HepG2 (cell line): ENCODE measurements at regions not wholly inside any gene's neighbourhood (a gene's known extent, or its start where the extent isn't known, plus 50 kb on each side); places are given as distances from the start of the nearest gene placed in this dataset.

Source experiments
- ATAC-seq: fragments of 200-7000 bp; cut with Tn5 transposase; 3 replicates; pipeline ENCODE4 v1.9.1; 2020; ENCODE audit warnings: mild to moderate bottlenecking, moderate library complexity
- BruUV-seq: library from RNA; stranded (reverse); fragments of 400-500 nt; replicated peaks from 2 replicates; lab custom pipeline; 2021; lab: Mats Ljungman, UMichigan
- CTCF ChIA-PET: fragments of 300-600 bp; formaldehyde crosslinking; extraction: SDS; loops from one replicate; lab custom pipeline; 2021; ENCODE audit warnings: low total read pairs, inconsistent platforms, low intra/inter-chr PET ratio; lab: Yijun Ruan, JAX
- POLR2A ChIA-PET: fragments of 350-600 bp; sonication (Branson Sonifier 250); formaldehyde crosslinking; loops from one replicate; lab custom pipeline; 2020; ENCODE audit warnings: antibody characterized with exemption, inconsistent platforms; lab: Yijun Ruan, JAX
- DNase-seq: peaks from one replicate; pipeline ENCODE4 v3.0.0-alpha.2; 2015; ENCODE audit warnings: low spot score
- FAIRE-seq: peaks from 3 replicates; lab custom pipeline; 2011; peaks lifted over from hg19 to GRCh38; lab: Jason Lieb, UNC
- H2AFZ ChIP-seq: one replicate; pipeline ENCODE4 v1.6.1; 2011; ENCODE audit warnings: low read length, inconsistent platforms
- H3K27ac ChIP-seq: fragments of 300-600 bp; 3 replicates; pipeline ENCODE4 v1.8.0; 2011; ENCODE audit warnings: mixed run types, mild to moderate bottlenecking, mixed read lengths, low read length, inconsistent platforms; ENCODE audit not compliant: insufficient read depth; ENCODE audit errors: extremely low read length
- H3K27me3 ChIP-seq, 2 experiments: fragments of 200-600 bp in 1 of 2; 2 replicates in 1 of 2; 3 replicates in 1 of 2; pipeline versions ENCODE4 v1.6.0 to v1.8.0; 2011; ENCODE audit warnings: low read length in 2 of 2, mild to moderate bottlenecking in 2 of 2, moderate library complexity in 2 of 2, inconsistent platforms in 1 of 2; ENCODE audit not compliant: insufficient read depth in 2 of 2, control insufficient read depth in 1 of 2
- H3K36me3 ChIP-seq, 2 experiments: fragments of 200-600 bp in 1 of 2; replicated peaks in 1 of 2; 2 replicates in 1 of 2; 3 replicates in 1 of 2; pipeline versions ENCODE4 v1.5.1 to v1.8.0; 2011; ENCODE audit warnings: low read length in 2 of 2, inconsistent platforms in 1 of 2; ENCODE audit not compliant: insufficient read depth in 2 of 2, control insufficient read depth in 1 of 2
- H3K4me1 ChIP-seq: 2 replicates; pipeline ENCODE4 v1.5.1; 2012; ENCODE audit warnings: low read length, inconsistent platforms; ENCODE audit not compliant: insufficient read depth
- H3K4me2 ChIP-seq: 2 replicates; pipeline ENCODE4 v1.6.0; 2011; ENCODE audit warnings: low read depth, low read length, inconsistent platforms
- H3K4me3 ChIP-seq, 3 experiments: fragments of 200-600 bp in 1 of 3; sonication (generic), shearing (Covaris generic) in 1 of 3; replicated peaks in 1 of 3; 2 replicates each; pipeline ENCODE4 v1.5.1; 2011 to 2016; ENCODE audit warnings: low read length in 3 of 3, inconsistent platforms in 2 of 3, low read depth in 2 of 3, mild to moderate bottlenecking in 2 of 3, control low read depth in 1 of 3, mixed read lengths in 1 of 3; ENCODE audit not compliant: insufficient read depth in 1 of 3
- H3K79me2 ChIP-seq: one replicate; pipeline ENCODE4 v1.6.1; 2011; ENCODE audit warnings: low read length, inconsistent platforms; ENCODE audit not compliant: insufficient read depth
- H3K9ac ChIP-seq: 2 replicates; pipeline ENCODE4 v1.6.0; 2011; ENCODE audit warnings: mild to moderate bottlenecking, low read depth, low read length, inconsistent platforms; ENCODE audit not compliant: insufficient read depth
- H3K9me3 ChIP-seq: 2 replicates; pipeline ENCODE4 v1.5.1; 2012; ENCODE audit warnings: mild to moderate bottlenecking, low read length
- H4K20me1 ChIP-seq: 2 replicates; pipeline ENCODE4 v1.6.0; 2011; ENCODE audit warnings: inconsistent platforms, mild to moderate bottlenecking, low read length, moderate library complexity; ENCODE audit not compliant: insufficient read depth
- CBX5 ChIP-seq: sonication (generic); formaldehyde crosslinking; IDR thresholded peaks from 2 replicates; pipeline ENCODE4 v1.4.0; 2020; ENCODE audit warnings: missing genetic modification reagents, borderline replicate concordance
- HOXA9 ChIP-seq: sonication (generic); formaldehyde crosslinking; IDR thresholded peaks from 2 replicates; pipeline ENCODE4 v1.8.1; 2022; ENCODE audit warnings: missing genetic modification reagents, mild to moderate bottlenecking, moderate library complexity, borderline replicate concordance
- MIXL1 ChIP-seq: IDR thresholded peaks from 2 replicates; pipeline ENCODE4 v1.6.1; 2016
- NFYC ChIP-seq: IDR thresholded peaks from 2 replicates; pipeline ENCODE4 v1.6.1; 2016; ENCODE audit warnings: missing genetic modification reagents, missing compliant biosample characterization
- RELA ChIP-seq: sonication (generic); formaldehyde crosslinking; IDR thresholded peaks from 2 replicates; pipeline ENCODE4 v1.4.0; 2020; ENCODE audit warnings: missing genetic modification reagents
- SAFB2 ChIP-seq: sonication (generic); formaldehyde crosslinking; IDR thresholded peaks from 2 replicates; pipeline ENCODE4 v1.5.1; 2020; ENCODE audit warnings: missing genetic modification reagents, low read depth, mild to moderate bottlenecking, borderline replicate concordance
- TCF7L2 ChIP-seq: IDR thresholded peaks from 2 replicates; pipeline ENCODE4 v1.6.1; 2011; ENCODE audit warnings: mild to moderate bottlenecking, low read depth, low read length, moderate library complexity
- TP53 ChIP-seq: sonication (generic); formaldehyde crosslinking; conservative IDR thresholded peaks from 2 replicates; pipeline ENCODE4 v1.4.0; 2020; ENCODE audit warnings: missing genetic modification reagents
- ZBTB8A ChIP-seq: sonication (generic); formaldehyde crosslinking; IDR thresholded peaks from 2 replicates; pipeline ENCODE4 v1.4.0; 2020; ENCODE audit warnings: mild to moderate bottlenecking, low read depth, missing genetic modification reagents, borderline replicate concordance
- ZKSCAN5 ChIP-seq: sonication (generic); formaldehyde crosslinking; IDR thresholded peaks from 2 replicates; pipeline ENCODE4 v1.5.1; 2020; ENCODE audit warnings: mild to moderate bottlenecking, missing genetic modification reagents
- ZNF329 ChIP-seq: sonication (generic); formaldehyde crosslinking; IDR thresholded peaks from 2 replicates; pipeline ENCODE4 v1.9.0; 2021; ENCODE audit warnings: low read depth, mild to moderate bottlenecking, missing genetic modification reagents
- ZNF331 ChIP-seq: sonication (generic); formaldehyde crosslinking; IDR thresholded peaks from 2 replicates; pipeline ENCODE4 v1.4.0; 2020; ENCODE audit warnings: missing genetic modification reagents
- ZNF33A ChIP-seq: sonication (generic); formaldehyde crosslinking; IDR thresholded peaks from 2 replicates; pipeline ENCODE4 v1.5.1; 2020; ENCODE audit warnings: missing genetic modification reagents, mild to moderate bottlenecking, moderate library complexity, borderline replicate concordance
- ZNF549 ChIP-seq: sonication (generic); formaldehyde crosslinking; IDR thresholded peaks from 2 replicates; pipeline ENCODE4 v1.5.0; 2020; ENCODE audit warnings: missing genetic modification reagents
- ZNF703 ChIP-seq: sonication (generic); formaldehyde crosslinking; IDR thresholded peaks from 2 replicates; pipeline ENCODE4 v1.5.1; 2020; ENCODE audit warnings: missing genetic modification reagents, mild to moderate bottlenecking, moderate library complexity, borderline replicate concordance
- ZNF879 ChIP-seq: sonication (generic); formaldehyde crosslinking; IDR thresholded peaks from 2 replicates; pipeline ENCODE4 v1.8.1; 2023; ENCODE audit warnings: missing genetic modification reagents
- WGBS: methylation state at CpG from one replicate; pipeline ENCODE4 v1.1.6; 2017; ENCODE audit warnings: low lambda C conversion rate; 5-methylcytosine and 5-hydroxymethylcytosine counted together
- in situ Hi-C: cut with HindIII; loops from 2 replicates; pipeline ENCODE4 v1.10.0; 2017; ENCODE audit warnings: low pct_unique_long_range_greater_than_20kb; ENCODE audit not compliant: extremely low pct_ligation_motif_present
- intact Hi-C: fragments of 100-400 bp; cut with micrococcal nuclease; formaldehyde crosslinking; loops from one replicate; pipeline ENCODE4 v1.10.0; 2022; ENCODE audit not compliant: unreplicated experiment
- TF ChIP-seq, protein P1 (sequence below): sonication (generic); formaldehyde crosslinking; conservative IDR thresholded peaks from 2 replicates; pipeline ENCODE4 v1.5.0; 2020; ENCODE audit warnings: missing genetic modification reagents
- TF ChIP-seq, protein P2 (sequence below): fragments of 450-650 bp; IDR thresholded peaks from 2 replicates; pipeline ENCODE4 v1.6.1; 2016
- TF ChIP-seq, protein P3 (sequence below): sonication (generic); formaldehyde crosslinking; IDR thresholded peaks from 2 replicates; pipeline ENCODE4 v1.8.1; 2023; ENCODE audit warnings: mild to moderate bottlenecking, moderate library complexity, missing genetic modification reagents
- TF ChIP-seq, protein P4 (sequence below): sonication (generic); formaldehyde crosslinking; IDR thresholded peaks from 2 replicates; pipeline ENCODE4 v1.8.0; 2022; ENCODE audit warnings: mild to moderate bottlenecking, missing genetic modification reagents, moderate library complexity

DNA sequence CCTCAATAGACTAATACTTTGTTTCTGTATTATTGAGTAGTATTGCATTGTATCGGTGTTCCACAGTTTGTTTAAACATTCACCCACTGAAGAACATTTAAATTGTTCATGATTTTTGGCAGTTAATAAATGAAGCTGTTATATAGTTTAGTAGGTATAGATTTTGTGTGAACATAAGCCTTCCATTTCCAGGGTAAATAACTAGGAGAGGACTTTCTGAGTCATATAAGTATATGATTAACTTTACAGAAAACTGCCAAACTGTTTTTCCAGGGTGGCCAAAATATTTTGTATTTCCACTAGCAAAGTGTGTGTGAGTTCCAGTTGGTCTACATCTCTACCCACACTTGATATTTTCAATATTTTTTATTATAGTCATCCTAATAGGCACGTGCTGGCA lies 70.0 kb upstream of the MLIP start:
- FAIRE-seq (no peak), DNase-seq (no peak), ATAC-seq (no peak)
- no TSS peak for BruUV-seq
- intact Hi-C loops (no loop called here), in situ Hi-C loops (no loop called here)
- Histone ChIP-seq H3K9ac (no peak overlapping the region), H3K4me1 (peaks cover 19% of the 10 kb centered on the region), H3K79me2 (no peaks in the 10 kb centered on the region), H3K36me3 (no peaks in the 10 kb centered on the region), H3K27me3 (no peaks in the 10 kb centered on the region), H3K27ac (no peak overlapping the region), H2AFZ (no peak overlapping the region), H3K4me3 (no peak overlapping the region), H3K9me3 (no peaks in the 10 kb centered on the region), H4K20me1 (no peaks in the 10 kb centered on the region), H3K4me2 (no peak overlapping the region)
- CTCF ChIA-PET = no interaction called here
- TF ChIP-seq TP53 (CRISPR knock-in tag) (no peak), RELA (CRISPR knock-in tag) (no peak), NFYC (CRISPR knock-in tag) (no peak), ZNF329 (no peak), MIXL1 (CRISPR knock-in tag) (no peak), SAFB2 (CRISPR knock-in tag) (no peak), TCF7L2 (no peak), ZNF549 (CRISPR knock-in tag) (no peak), ZKSCAN5 (CRISPR knock-in tag) (no peak), ZNF33A (CRISPR knock-in tag) (no peak), ZNF331 (CRISPR knock-in tag) (no peak), HOXA9 (CRISPR knock-in tag) (no peak), ZNF703 (CRISPR knock-in tag) (no peak), CBX5 (CRISPR knock-in tag) (no peak), ZBTB8A (no peak), ZNF879 (CRISPR knock-in tag) (no peak)
- TF ChIP-seq, protein P1, sequence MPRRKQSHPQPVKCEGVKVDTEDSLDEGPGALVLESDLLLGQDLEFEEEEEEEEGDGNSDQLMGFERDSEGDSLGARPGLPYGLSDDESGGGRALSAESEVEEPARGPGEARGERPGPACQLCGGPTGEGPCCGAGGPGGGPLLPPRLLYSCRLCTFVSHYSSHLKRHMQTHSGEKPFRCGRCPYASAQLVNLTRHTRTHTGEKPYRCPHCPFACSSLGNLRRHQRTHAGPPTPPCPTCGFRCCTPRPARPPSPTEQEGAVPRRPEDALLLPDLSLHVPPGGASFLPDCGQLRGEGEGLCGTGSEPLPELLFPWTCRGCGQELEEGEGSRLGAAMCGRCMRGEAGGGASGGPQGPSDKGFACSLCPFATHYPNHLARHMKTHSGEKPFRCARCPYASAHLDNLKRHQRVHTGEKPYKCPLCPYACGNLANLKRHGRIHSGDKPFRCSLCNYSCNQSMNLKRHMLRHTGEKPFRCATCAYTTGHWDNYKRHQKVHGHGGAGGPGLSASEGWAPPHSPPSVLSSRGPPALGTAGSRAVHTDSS = no peak
- TF ChIP-seq, protein P2, sequence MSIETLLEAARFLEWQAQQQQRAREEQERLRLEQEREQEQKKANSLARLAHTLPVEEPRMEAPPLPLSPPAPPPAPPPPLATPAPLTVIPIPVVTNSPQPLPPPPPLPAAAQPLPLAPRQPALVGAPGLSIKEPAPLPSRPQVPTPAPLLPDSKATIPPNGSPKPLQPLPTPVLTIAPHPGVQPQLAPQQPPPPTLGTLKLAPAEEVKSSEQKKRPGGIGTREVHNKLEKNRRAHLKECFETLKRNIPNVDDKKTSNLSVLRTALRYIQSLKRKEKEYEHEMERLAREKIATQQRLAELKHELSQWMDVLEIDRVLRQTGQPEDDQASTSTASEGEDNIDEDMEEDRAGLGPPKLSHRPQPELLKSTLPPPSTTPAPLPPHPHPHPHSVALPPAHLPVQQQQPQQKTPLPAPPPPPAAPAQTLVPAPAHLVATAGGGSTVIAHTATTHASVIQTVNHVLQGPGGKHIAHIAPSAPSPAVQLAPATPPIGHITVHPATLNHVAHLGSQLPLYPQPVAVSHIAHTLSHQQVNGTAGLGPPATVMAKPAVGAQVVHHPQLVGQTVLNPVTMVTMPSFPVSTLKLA = no peak
- TF ChIP-seq, protein P3, sequence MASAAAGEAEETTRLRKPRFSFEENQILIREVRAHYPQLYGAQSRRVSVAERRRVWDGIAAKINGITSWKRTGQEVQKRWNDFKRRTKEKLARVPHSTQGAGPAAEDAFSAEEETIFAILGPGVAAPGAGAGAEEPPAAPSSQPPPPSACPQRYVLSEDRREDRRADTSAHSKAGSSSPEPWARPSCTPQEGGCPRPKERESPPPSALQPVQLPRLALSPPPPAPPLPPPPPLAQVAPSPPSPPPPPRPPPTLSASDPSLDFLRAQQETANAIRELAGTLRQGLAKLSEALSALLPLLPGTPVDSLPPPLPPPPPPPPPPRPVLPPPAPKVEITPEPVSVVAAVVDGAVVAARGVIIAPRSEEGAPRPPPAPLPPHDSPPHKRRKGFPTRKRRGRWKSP (CRISPR knock-in tag) = no peak
- TF ChIP-seq, protein P4, sequence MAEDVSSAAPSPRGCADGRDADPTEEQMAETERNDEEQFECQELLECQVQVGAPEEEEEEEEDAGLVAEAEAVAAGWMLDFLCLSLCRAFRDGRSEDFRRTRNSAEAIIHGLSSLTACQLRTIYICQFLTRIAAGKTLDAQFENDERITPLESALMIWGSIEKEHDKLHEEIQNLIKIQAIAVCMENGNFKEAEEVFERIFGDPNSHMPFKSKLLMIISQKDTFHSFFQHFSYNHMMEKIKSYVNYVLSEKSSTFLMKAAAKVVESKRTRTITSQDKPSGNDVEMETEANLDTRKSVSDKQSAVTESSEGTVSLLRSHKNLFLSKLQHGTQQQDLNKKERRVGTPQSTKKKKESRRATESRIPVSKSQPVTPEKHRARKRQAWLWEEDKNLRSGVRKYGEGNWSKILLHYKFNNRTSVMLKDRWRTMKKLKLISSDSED (CRISPR knock-in tag) = no peak
- WGBS = 28% methylated on average over 2 of the region's 2 CpGs
- POLR2A ChIA-PET = no interaction called here
